GM10266 (cell line): ENCODE measurements at regions not wholly inside any gene's neighbourhood (a gene's known extent, or its start where the extent isn't known, plus 50 kb on each side); places are given as distances from the start of the nearest gene placed in this dataset.

Source experiments
- DNase-seq: peaks from one replicate; pipeline ENCODE4 v3.0.0; 2012; ENCODE audit errors: extremely low spot score
- CTCF ChIP-seq: IDR thresholded peaks from 2 replicates; pipeline ENCODE4 v1.5.1; 2012; ENCODE audit warnings: mild to moderate bottlenecking, low read depth; ENCODE audit not compliant: control insufficient read depth, insufficient read depth; ENCODE audit errors: missing control alignments

- no peak for TF ChIP-seq CTCF
- no peak for DNase-seq
Measured at GRCh38 chr1:83548311-83548710, 450.6 kb downstream of the TTLL7 start.

DNA sequence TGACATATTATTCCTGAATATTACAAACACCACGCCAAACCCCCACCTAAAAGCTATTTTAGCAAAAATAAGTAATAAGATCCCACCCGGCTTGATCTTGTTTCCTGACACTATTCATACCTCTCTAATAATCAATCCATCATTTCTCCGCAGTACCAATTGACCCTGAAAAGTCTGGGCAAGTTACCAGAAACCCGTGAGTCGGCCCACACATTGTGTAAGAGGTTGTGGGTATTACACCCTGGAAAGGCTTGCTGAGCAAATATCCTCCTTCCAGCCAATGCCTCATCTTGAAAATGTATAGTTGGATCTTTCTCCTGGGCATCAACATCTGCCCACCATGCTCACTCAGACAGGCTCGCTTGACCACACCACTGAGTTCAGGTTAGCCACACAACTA lies 451.0 kb downstream of the TTLL7 start:
- no peak for DNase-seq
- TF ChIP-seq CTCF: no peak

DNA sequence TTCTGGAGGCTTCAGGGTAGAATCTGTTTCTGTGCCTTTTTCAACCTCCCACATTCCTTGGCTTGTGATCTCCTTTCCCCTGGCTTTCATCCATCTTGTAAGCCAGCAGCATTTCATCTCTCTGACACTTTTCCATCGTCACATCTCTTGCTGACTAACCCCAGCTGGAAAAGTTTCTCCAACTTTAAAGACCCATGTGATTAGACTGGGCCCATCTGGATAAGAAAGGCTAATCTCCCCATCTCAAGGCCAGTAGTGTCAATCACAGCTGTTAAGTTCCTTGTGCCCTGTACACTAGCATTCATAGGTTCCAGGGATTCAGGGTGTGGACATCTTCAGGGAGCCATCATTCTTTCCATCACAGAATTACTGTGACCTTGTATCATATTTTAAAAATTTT lies 452.1 kb downstream of the TTLL7 start:
- no peak for DNase-seq
- no peak for TF ChIP-seq CTCF

- DNase-seq: no peak
Measured at GRCh38 chr1:83545066-83545862, 453.7 kb downstream of the TTLL7 start.

GRCh38 chr1:83543222-83543973 lies 455.5 kb downstream of the TTLL7 start:
- no peak for DNase-seq
- no peak for TF ChIP-seq CTCF

More at GRCh38 chr1:83545066-83545862, 453.7 kb downstream of the TTLL7 start:
- no peak for TF ChIP-seq CTCF

- TF ChIP-seq CTCF: no peak
- DNase-seq: no peak
Measured at GRCh38 chr1:83531521-83532309, 467.2 kb downstream of the TTLL7 start.
